HG03354 (cell line): ENCODE measurements at regions not wholly inside any gene's neighbourhood (a gene's known extent, or its start where the extent isn't known, plus 50 kb on each side); places are given as distances from the start of the nearest gene placed in this dataset.
A peak's percentile ranks its signal among the peaks of the same experiment; 100 is the strongest.
"Not testable (repeated sequence)": the region's sequence is repeated elsewhere in the genome, so short reads cannot be mapped to it uniquely, and the experiment has no call there.

Experiments used
- ATAC-seq: cut with Tn5 transposase; IDR thresholded peaks from one replicate; pipeline ENCODE4 v1.9.1; 2021; ENCODE audit warnings: mild to moderate bottlenecking; ENCODE audit not compliant: unreplicated experiment, poor library complexity, severe bottlenecking

DNA sequence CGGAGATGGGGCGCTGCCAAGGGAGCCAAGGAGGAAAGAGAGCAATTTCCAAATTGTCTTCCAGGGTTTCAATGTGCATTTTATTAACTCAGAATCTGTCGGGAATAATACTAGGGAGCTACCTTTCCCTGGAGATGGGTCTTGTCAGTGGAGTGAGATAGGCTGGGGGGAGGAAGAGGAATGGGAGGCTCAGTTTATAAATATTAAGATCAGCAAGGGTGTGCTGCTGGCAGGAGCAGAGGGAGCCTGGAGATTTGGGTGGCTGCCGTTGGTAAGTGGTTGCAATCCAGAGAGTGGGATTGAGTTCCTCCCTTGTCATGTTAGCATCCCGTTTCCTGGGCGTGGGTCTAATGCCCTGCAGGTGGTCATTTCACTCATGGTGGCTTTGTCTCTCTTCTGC, 89.9 kb upstream of the ZNG1F start:
- not testable (repeated sequence) for ATAC-seq

DNA sequence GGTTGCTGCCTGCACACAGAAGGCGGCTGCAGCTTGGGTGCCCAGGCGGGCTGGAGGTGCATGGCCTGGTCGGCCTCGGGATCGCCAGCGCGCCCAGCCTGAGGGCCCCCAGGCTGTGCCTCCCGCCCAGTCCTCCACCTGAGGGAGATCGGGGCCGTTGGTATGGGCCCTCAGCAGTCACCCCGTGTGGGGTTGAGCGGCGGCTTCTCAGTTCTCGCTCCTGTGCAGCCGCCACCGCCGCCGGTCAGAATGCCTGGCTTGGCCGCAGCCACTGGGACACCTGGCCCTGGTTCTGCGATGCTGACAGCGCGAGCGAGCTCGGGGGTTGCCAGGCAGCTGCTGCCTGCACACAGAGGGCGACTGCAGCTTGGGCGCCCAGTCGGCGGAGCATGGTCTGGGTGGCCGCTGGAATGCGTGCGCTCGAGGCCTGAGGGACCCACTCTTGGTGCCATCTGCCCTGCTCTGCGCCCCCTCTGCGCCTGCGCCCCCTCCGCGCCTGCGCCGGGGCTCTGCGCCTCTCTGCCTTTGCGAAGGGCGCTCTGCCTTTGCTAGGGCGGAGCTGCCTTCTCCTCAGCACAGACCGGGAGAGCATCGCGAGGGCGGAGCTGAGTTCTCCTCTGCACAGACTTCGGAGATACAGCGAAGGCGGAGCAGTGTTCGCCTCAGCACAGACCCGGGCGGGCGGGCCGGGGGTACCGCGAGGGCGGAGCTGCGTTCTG, 84.6 kb upstream of the ZNG1F start:
- ATAC-seq = peak; percentile 100

DNA sequence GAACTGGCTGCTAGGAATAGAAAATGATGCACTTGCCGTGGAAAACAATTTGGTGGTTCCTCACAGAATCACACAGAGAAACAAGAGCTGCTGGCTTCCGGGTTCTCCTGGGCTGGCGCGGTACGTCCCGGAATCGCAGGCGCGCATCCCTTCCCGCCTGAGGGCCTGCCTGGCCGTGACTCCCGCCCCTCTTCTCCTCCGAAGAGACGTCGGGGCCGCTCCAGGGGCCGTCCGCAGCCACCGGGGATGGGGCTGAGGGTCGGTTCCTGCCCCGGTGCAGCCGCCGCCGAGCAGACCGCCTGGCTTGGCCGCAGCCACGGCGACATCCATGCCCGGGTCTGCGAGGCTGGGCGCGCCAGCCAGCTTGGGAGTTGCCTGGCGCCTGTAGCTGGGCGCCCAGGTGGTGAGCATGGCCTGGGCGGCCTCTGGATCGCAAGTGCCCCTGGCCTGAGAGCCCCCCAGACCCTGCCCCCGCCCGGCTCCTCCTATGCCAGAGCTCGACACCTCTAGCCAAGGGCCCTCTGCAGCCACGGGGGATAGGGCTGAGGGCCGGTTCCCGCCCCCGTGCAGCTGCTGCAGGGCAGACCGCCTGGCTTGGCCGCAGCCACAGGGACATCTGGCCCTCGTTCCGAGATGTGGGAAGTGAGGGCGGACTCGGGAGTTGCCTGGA, 83.9 kb upstream of the ZNG1F start:
- ATAC-seq = peak; percentile 45

DNA sequence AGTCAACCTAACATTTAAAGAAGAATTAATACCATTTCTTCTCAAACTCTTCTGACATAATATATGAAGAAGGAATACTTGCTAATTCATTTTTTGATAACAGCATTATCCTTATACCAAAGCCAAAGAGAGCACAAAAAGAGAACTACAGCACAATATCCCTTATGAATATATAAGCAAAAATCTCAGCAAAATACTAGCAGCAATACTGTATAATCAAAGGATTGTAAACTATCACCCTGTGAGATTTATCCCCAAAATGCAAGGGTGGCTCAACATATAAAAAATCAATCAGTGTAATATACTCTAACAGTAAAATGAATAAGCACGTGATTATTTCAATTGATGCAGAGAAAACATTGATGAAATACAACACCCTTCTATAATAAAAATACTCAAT, 81.9 kb upstream of the ZNG1F start:
- ATAC-seq = not testable (repeated sequence)

DNA sequence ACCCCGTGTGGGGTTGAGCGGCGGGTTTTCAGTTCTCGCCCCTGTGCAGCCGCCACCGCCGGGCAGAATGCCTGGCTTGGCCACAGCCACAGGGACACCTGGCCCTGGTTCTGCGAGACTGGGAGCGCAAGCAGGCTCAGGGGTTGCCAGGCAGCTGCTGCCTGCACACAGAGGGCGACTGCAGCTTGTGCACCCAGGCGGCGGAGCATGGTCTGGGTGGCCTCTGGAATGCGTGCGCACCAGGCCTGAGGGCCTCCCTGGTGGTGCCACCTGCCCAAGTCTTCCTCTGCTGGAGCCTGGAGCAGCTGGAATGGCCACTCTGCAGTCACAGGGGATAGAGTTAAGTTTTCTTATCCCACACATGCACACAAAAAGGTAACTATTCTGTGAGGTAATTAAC, 80.4 kb upstream of the ZNG1F start:
- ATAC-seq = not testable (repeated sequence)

DNA sequence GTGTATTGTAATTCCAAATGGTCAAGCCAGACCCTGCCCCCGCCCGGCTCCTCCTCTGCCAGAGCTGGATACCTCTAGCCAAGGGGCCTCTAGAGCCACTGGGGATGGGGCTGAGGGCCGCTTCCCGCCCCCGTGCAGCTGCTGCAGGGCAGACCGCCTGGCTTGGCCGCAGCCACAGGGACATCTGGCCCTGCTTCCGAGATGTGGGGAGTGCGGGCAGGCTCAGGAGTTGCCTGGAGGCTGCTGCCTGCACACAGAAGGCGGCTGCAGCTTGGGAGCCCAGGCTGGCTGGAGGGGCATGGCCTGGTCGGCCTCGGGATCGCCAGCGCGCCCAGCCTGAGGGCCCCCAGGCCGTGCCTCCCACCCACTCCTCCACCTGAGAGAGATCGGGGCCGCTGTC, 79.9 kb upstream of the ZNG1F start:
- ATAC-seq = not testable (repeated sequence)

DNA sequence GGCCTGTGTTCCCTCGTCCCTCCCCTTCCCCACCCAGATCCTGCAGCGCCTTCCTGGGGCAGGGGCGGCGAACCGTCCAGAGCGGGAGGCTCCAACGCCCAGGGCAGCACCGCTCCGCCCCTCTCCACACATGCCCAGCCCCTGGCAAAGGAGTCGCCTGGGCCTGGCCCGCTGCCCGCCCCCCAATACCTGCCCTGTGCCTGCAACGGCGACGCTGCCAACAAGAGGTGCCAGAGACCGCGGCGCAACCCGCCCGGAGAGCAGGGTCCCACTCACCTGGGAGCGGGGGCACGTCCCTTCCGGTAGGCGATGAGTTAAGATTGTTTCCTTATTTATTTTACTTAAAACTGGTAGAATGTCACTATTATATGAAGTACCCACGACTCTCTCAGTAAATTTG, 77.5 kb upstream of the ZNG1F start:
- ATAC-seq = not testable (repeated sequence)

DNA sequence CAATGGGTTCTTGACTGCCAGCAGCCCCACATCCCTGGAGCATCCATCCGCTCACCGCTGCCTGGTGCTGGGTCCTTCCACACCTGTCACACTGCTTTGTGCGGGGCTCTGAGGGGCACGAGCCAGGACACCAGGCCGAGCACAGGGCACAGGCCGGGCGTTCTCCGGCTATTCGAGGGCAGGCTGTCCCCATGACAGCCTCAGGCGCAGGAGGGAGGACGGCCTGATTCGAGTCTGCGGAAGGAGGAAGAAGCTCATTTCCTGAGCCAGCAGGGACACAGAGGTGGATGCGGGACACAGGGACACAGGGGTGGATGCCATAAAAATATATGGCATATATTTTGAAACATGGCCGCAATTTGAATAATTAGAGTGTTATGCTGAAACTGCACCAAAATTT, 76.9 kb upstream of the ZNG1F start:
- ATAC-seq = not testable (repeated sequence)

DNA sequence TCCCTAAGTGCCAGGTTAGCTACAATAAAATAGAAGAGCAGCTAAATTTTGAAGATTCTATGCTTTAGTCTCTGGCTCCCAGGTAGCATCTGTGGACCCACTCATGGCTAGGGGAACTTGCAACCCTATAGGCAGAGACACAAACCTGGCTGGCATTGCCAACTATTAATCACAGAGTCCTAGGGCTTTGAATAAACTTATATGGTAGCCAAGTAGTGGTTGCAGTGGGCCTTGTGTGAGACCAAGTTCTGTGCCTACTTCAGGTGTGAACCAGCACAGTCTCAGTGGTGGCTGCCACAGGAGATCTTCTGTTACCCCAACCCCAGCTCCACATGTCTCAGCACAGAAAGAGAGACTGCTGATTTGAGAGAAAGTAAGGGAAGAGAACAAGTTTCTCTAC, 62.9 kb upstream of the ZNG1F start:
- not testable (repeated sequence) for ATAC-seq

DNA sequence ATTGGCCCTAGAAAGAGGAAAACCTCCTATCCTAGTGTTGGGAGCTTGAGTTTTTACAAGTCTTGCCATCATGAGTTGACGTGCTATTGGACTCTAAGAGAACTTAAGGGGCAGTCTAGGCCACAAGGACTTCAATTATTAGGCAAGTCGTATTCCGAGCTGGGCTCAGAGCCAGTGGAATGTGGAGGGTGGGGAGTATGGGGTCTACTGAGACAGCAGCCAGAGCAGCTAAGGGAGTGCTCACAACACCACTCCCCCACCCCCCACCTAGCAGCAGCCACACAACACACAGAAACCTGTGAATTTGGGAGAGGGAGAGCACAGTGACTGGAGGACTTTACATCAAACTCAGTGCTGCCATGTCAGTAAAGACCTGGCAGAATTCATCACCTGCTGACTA, 62.0 kb upstream of the ZNG1F start:
- ATAC-seq = not testable (repeated sequence)

DNA sequence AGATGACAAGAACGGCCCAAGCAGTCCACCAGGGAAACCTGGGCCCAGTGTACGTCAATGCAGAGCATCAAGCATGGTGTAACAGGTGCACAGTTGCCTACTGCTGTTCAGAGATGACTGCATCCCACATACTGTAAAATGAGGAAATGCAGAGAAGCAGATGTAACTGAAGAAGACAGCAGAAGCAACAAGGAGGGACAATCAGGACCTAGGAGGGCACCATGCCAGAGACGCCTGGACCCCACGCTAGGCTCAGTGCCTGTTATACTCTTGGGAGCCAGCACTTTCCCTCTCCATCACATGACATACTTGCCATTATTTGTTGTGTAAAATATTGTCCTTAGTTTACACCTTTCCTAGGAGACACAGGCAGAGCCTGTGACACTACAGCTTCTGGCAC, 57.6 kb upstream of the ZNG1F start:
- ATAC-seq = not testable (repeated sequence)
